Neural progenitor cell (in vitro differentiated cells): ENCODE measurements at regions not wholly inside any gene's neighbourhood (a gene's known extent, or its start where the extent isn't known, plus 50 kb on each side); places are given as distances from the start of the nearest gene placed in this dataset.

Experiments
- DNase-seq: peaks from one replicate; pipeline ENCODE4 v3.0.0-alpha.2; 2016; ENCODE audit warnings: low spot score
- H2AFZ ChIP-seq: fragments of 200-600 bp; sonication (generic); replicated peaks from 2 replicates; pipeline ENCODE4 v1.6.1; 2016; ENCODE audit warnings: antibody characterized with exemption
- H3F3A ChIP-seq: fragments of 200-600 bp; sonication (generic); 2 replicates; pipeline ENCODE4 v1.6.1; 2016; ENCODE audit warnings: antibody characterized with exemption, low read depth
- H3K27ac ChIP-seq: fragments of 200-600 bp; sonication (generic); 2 replicates; pipeline ENCODE4 v1.5.1; 2016; ENCODE audit warnings: mild to moderate bottlenecking
- H3K27me3 ChIP-seq: fragments of 200-600 bp; sonication (generic); 2 replicates; pipeline ENCODE4 v1.6.1; 2016; ENCODE audit warnings: mild to moderate bottlenecking, moderate library complexity
- H3K36me3 ChIP-seq: fragments of 200-600 bp; sonication (generic); 2 replicates; pipeline ENCODE4 v1.5.1; 2016
- H3K4me1 ChIP-seq: fragments of 200-600 bp; sonication (generic); 2 replicates; pipeline ENCODE4 v1.6.1; 2016; ENCODE audit warnings: mixed run types
- H3K4me2 ChIP-seq: fragments of 200-600 bp; sonication (generic); 2 replicates; pipeline ENCODE4 v1.6.1; 2016
- H3K4me3 ChIP-seq: fragments of 200-600 bp; sonication (generic); 2 replicates; pipeline ENCODE4 v1.5.1; 2016
- H3K79me2 ChIP-seq: fragments of 200-600 bp; sonication (generic); 2 replicates; pipeline ENCODE4 v1.6.1; 2016; ENCODE audit warnings: low read depth
- H3K9ac ChIP-seq: fragments of 200-600 bp; sonication (generic); 2 replicates; pipeline ENCODE4 v1.6.1; 2016
- H3K9me3 ChIP-seq: fragments of 200-600 bp; sonication (generic); 2 replicates; pipeline ENCODE4 v1.5.1; 2016; ENCODE audit warnings: low read depth
- H4K20me1 ChIP-seq: fragments of 200-600 bp; sonication (generic); 2 replicates; pipeline ENCODE4 v1.6.1; 2016; ENCODE audit warnings: low read depth
- H3K27ac Mint-ChIP-seq: 3 replicates; pipeline ENCODE4 v1.8.0; 2021; ENCODE audit warnings: mixed read lengths
- H3K27me3 Mint-ChIP-seq: 2 replicates; pipeline ENCODE4 v1.8.0; 2022; ENCODE audit warnings: low read depth, mild to moderate bottlenecking, inconsistent platforms, moderate library complexity, mixed read lengths; ENCODE audit not compliant: insufficient read depth
- H3K36me3 Mint-ChIP-seq: 3 replicates; pipeline ENCODE4 v1.8.0; 2021; ENCODE audit warnings: mixed read lengths
- H3K4me1 Mint-ChIP-seq: 3 replicates; pipeline ENCODE4 v1.8.0; 2021; ENCODE audit warnings: mixed read lengths
- H3K4me3 Mint-ChIP-seq: 3 replicates; pipeline ENCODE4 v1.8.0; 2021; ENCODE audit warnings: mild to moderate bottlenecking, moderate library complexity, mixed read lengths
- H3K9me3 Mint-ChIP-seq: 3 replicates; pipeline ENCODE4 v1.8.0; 2020; ENCODE audit warnings: mixed read lengths
- EZH2 ChIP-seq: fragments of 200-600 bp; sonication (generic); IDR thresholded peaks from 2 replicates; pipeline ENCODE4 v1.6.1; 2017; ENCODE audit warnings: antibody characterized with exemption, mild to moderate bottlenecking, moderate library complexity
- EZH2phosphoT487 ChIP-seq: fragments of 200-600 bp; sonication (generic); IDR thresholded peaks from 2 replicates; pipeline ENCODE4 v1.6.1; 2017; ENCODE audit warnings: antibody characterized with exemption
- TF ChIP-seq, protein P1 (sequence below): fragments of 200-600 bp; sonication (generic); IDR thresholded peaks from 2 replicates; pipeline ENCODE4 v1.5.1; 2017; ENCODE audit warnings: antibody characterized with exemption, mild to moderate bottlenecking

DNA sequence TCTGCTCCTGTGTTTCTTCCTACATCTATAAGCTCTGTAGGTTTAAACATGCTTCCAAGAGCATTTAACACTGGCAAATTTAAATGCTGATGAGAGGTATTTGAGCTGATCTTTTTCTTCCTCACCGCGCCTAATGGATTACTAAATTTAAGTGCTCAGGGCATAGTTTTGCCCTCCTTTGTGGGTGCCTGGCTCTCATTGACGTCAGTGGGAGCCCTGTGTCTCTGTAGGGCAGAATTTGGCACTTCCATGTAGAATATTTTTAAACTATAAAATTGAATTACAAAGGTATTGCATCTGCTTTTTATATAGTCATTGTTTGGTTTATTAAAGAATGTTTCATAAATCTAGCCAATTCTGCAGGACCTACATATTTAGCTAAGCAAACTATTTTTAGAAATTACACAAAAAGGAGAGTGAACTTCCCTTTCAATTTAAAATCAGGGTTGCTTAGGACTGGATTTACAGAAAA is 444.8 kb downstream of the AEBP2 start:
- peaks cover 3% of the 10 kb centered on the region for H3K36me3 Mint-ChIP-seq
- no peaks in the 10 kb centered on the region for H3K27me3 Mint-ChIP-seq
- H3K9me3 Mint-ChIP-seq: peaks cover 9% of the 10 kb centered on the region
- no peak overlapping the region for H3K4me3 Mint-ChIP-seq
- no peak for TF ChIP-seq EZH2phosphoT487
- no peak for TF ChIP-seq EZH2
- TF ChIP-seq, protein P1, sequence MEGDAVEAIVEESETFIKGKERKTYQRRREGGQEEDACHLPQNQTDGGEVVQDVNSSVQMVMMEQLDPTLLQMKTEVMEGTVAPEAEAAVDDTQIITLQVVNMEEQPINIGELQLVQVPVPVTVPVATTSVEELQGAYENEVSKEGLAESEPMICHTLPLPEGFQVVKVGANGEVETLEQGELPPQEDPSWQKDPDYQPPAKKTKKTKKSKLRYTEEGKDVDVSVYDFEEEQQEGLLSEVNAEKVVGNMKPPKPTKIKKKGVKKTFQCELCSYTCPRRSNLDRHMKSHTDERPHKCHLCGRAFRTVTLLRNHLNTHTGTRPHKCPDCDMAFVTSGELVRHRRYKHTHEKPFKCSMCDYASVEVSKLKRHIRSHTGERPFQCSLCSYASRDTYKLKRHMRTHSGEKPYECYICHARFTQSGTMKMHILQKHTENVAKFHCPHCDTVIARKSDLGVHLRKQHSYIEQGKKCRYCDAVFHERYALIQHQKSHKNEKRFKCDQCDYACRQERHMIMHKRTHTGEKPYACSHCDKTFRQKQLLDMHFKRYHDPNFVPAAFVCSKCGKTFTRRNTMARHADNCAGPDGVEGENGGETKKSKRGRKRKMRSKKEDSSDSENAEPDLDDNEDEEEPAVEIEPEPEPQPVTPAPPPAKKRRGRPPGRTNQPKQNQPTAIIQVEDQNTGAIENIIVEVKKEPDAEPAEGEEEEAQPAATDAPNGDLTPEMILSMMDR: no peak
- H3K4me1 Mint-ChIP-seq: peaks cover 16% of the 10 kb centered on the region
- no peak for DNase-seq
- no peak overlapping the region for H3K4me3 ChIP-seq
- H2AFZ ChIP-seq: no peak overlapping the region
- no peak overlapping the region for H3K27ac Mint-ChIP-seq
- no peak overlapping the region for H3K9ac ChIP-seq
- H3K4me1 ChIP-seq: no peaks in the 10 kb centered on the region
- no peaks in the 10 kb centered on the region for H3K36me3 ChIP-seq
- no peak overlapping the region for H3K4me2 ChIP-seq
- no peaks in the 10 kb centered on the region for H4K20me1 ChIP-seq
- H3K27me3 ChIP-seq: no peaks in the 10 kb centered on the region
- no peaks in the 10 kb centered on the region for H3K79me2 ChIP-seq
- H3F3A ChIP-seq: no peaks in the 10 kb centered on the region
- no peak overlapping the region for H3K27ac ChIP-seq
- H3K9me3 ChIP-seq: no peaks in the 10 kb centered on the region

DNA sequence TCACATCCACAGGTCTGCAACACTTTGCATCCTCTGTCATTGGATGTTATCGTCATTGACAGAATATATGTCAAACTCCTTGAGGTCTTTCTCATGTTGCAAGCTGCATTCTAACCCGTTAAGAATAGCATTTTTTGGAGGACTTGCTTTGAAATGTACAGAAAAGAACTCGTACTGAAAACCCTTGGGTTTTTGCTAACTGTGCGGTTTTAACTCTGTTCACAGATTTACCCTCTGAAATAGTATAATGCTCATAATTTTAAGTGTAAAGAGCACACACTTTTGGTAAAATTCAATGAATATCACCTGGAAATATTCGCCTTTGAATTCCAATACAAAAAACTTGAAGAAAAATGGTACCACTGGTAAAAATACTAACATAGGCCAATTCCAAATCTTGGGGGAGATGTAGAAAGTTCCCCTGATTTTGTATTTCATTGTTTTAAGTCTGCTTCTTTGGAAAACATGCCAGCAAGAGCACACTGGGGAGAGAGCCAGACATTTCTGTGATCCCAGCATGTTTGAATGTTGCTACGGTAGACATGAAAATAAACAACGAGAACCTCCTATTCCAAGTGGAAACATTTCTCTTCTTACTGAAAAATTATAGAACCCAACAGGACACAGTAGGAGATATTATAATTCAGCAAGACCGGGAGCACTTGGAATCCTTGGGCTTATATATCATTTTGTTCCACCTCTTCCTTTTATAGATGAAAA is 446.0 kb downstream of the AEBP2 start:
- H3K79me2 ChIP-seq: no peaks in the 10 kb centered on the region
- no peaks in the 10 kb centered on the region for H3K4me1 ChIP-seq
- no peak overlapping the region for H2AFZ ChIP-seq
- H3K4me3 ChIP-seq: no peak overlapping the region
- H3K36me3 ChIP-seq: no peaks in the 10 kb centered on the region
- Mint-ChIP-seq H3K36me3 (peaks cover 3% of the 10 kb centered on the region), H3K27ac (no peak overlapping the region), H3K4me3 (no peak overlapping the region), H3K4me1 (peaks cover 16% of the 10 kb centered on the region), H3K9me3 (peaks cover 9% of the 10 kb centered on the region), H3K27me3 (no peaks in the 10 kb centered on the region)
- H4K20me1 ChIP-seq: no peaks in the 10 kb centered on the region
- no peaks in the 10 kb centered on the region for H3F3A ChIP-seq
- TF ChIP-seq EZH2 (no peak), EZH2phosphoT487 (no peak)
- TF ChIP-seq, protein P1: no peak
- no peak for DNase-seq
- no peak overlapping the region for H3K27ac ChIP-seq
- no peaks in the 10 kb centered on the region for H3K27me3 ChIP-seq
- no peak overlapping the region for H3K4me2 ChIP-seq
- H3K9me3 ChIP-seq: no peaks in the 10 kb centered on the region
- H3K9ac ChIP-seq: no peak overlapping the region

DNA sequence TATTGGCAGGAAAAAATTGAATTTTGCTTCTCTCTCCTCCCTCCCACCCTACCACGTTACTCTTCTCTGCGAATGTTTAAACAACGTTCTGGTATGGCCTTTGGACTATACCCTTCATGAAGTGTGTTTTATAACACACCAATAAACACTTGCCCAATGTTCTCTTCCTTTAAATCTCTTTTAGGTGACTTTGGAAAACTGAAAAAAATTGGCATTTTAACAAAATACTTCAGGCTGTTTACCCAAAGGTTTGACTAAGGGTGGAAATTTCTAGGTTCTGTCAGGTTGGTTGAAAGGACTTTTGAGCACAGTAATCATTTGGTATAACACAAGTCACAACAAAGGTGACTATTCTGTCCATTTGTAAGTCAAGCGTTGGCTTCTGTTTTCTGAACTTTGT is 446.8 kb downstream of the AEBP2 start:
- Mint-ChIP-seq H3K27ac (peak overlapping the region; percentile 61), H3K4me1 (peaks cover 16% of the 10 kb centered on the region), H3K27me3 (no peaks in the 10 kb centered on the region), H3K9me3 (peaks cover 9% of the 10 kb centered on the region), H3K36me3 (peaks cover 3% of the 10 kb centered on the region), H3K4me3 (no peak overlapping the region)
- no peak overlapping the region for H3K4me3 ChIP-seq
- no peaks in the 10 kb centered on the region for H4K20me1 ChIP-seq
- no peak overlapping the region for H3K9ac ChIP-seq
- DNase-seq: no peak
- no peaks in the 10 kb centered on the region for H3F3A ChIP-seq
- no peak overlapping the region for H2AFZ ChIP-seq
- H3K4me1 ChIP-seq: no peaks in the 10 kb centered on the region
- no peaks in the 10 kb centered on the region for H3K9me3 ChIP-seq
- no peak overlapping the region for H3K4me2 ChIP-seq
- H3K36me3 ChIP-seq: no peaks in the 10 kb centered on the region
- TF ChIP-seq, protein P1: no peak
- TF ChIP-seq EZH2phosphoT487 (no peak), EZH2 (no peak)
- no peaks in the 10 kb centered on the region for H3K79me2 ChIP-seq
- H3K27ac ChIP-seq: no peak overlapping the region
- no peaks in the 10 kb centered on the region for H3K27me3 ChIP-seq
